Panc1 (cell line): ENCODE measurements at regions not wholly inside any gene's neighbourhood (a gene's known extent, or its start where the extent isn't known, plus 50 kb on each side); places are given as distances from the start of the nearest gene placed in this dataset.

Source experiments
- ATAC-seq: fragments of 200-7000 bp; cut with Tn5 transposase; 2 replicates; pipeline ENCODE4 v1.9.1; 2020; ENCODE audit warnings: mild to moderate bottlenecking, moderate library complexity
- BruUV-seq: library from RNA; stranded (reverse); fragments of 400-500 nt; replicated peaks from 2 replicates; lab custom pipeline; 2021; lab: Mats Ljungman, UMichigan
- CTCF ChIA-PET: fragments of 300-600 bp; sonication (Branson Sonifier 250); formaldehyde crosslinking; loops from one replicate; lab custom pipeline; 2022; ENCODE audit warnings: antibody characterized with exemption; lab: Charles Lee
- POLR2A ChIA-PET: fragments of 300-600 bp; sonication (Branson Sonifier 250); formaldehyde crosslinking; loops from one replicate; lab custom pipeline; 2022; ENCODE audit warnings: antibody characterized with exemption; lab: Charles Lee
- DNase-seq: peaks from one replicate; pipeline ENCODE4 v3.0.0-alpha.2; 2010; ENCODE audit warnings: low read depth, low spot score
- H3K27ac ChIP-seq: 2 replicates; pipeline ENCODE4 v1.5.1; 2011; ENCODE audit warnings: mild to moderate bottlenecking, low read length, inconsistent platforms
- H3K27me3 ChIP-seq: fragments of 200-500 bp; sonication (Bioruptor generic); 2 replicates; pipeline ENCODE4 v1.6.0; 2014; ENCODE audit warnings: low read length, inconsistent platforms; ENCODE audit not compliant: control insufficient read depth, insufficient read depth
- H3K36me3 ChIP-seq: fragments of 200-500 bp; sonication (Bioruptor generic); 2 replicates; pipeline ENCODE4 v1.5.1; 2014; ENCODE audit warnings: inconsistent platforms, mild to moderate bottlenecking, low read length, moderate library complexity; ENCODE audit not compliant: control insufficient read depth, insufficient read depth
- H3K4me1 ChIP-seq: 2 replicates; pipeline ENCODE4 v1.5.1; 2011; ENCODE audit warnings: inconsistent platforms, mild to moderate bottlenecking, low read length, moderate library complexity; ENCODE audit not compliant: control insufficient read depth, insufficient read depth
- H3K4me3 ChIP-seq, 2 experiments: 2 replicates each; pipeline ENCODE4 v1.5.1; 2011 to 2012; ENCODE audit warnings: low read depth in 2 of 2, low read length in 2 of 2, mild to moderate bottlenecking in 2 of 2, inconsistent platforms in 1 of 2, moderate library complexity in 1 of 2
- H3K9me3 ChIP-seq: fragments of 200-500 bp; sonication (Bioruptor generic); 2 replicates; pipeline ENCODE4 v1.5.1; 2014; ENCODE audit warnings: low read depth, mild to moderate bottlenecking, inconsistent platforms, low read length, moderate library complexity; ENCODE audit not compliant: control insufficient read depth, insufficient read depth
- CTCF ChIP-seq: fragments of 450-650 bp; IDR thresholded peaks from 2 replicates; pipeline ENCODE4 v1.5.1; 2017; ENCODE audit warnings: mild to moderate bottlenecking
- POLR2AphosphoS5 ChIP-seq: IDR thresholded peaks from 2 replicates; pipeline ENCODE4 v1.6.1; 2012; ENCODE audit warnings: mild to moderate bottlenecking, low read depth, low read length, moderate library complexity
- SIN3A ChIP-seq: IDR thresholded peaks from 2 replicates; pipeline ENCODE4 v1.6.1; 2012; ENCODE audit warnings: low read depth, mild to moderate bottlenecking, low read length, moderate library complexity, borderline replicate concordance; ENCODE audit not compliant: insufficient read depth
- TCF7L2 ChIP-seq: IDR thresholded peaks from 2 replicates; pipeline ENCODE4 v1.6.1; 2011; ENCODE audit warnings: mild to moderate bottlenecking, low read depth, low read length, inconsistent platforms
- in situ Hi-C: cut with HindIII; loops from 2 replicates; pipeline ENCODE4 v1.10.0; 2016; ENCODE audit warnings: low sequenced_read_pairs, low pct_unique_long_range_greater_than_20kb
- intact Hi-C: fragments of 100-400 bp; cut with micrococcal nuclease; formaldehyde crosslinking; loops from one replicate; pipeline ENCODE4 v1.10.0; 2022; ENCODE audit not compliant: unreplicated experiment
- TF ChIP-seq, protein P1 (sequence below), 2 experiments: IDR thresholded peaks; 2 replicates each; pipeline ENCODE4 v1.6.1; 2011 to 2012; ENCODE audit warnings: low read depth in 2 of 2, control low read depth in 1 of 2, low read length in 1 of 2, mild to moderate bottlenecking in 1 of 2, moderate library complexity in 1 of 2; ENCODE audit not compliant: insufficient read depth in 1 of 2

DNA sequence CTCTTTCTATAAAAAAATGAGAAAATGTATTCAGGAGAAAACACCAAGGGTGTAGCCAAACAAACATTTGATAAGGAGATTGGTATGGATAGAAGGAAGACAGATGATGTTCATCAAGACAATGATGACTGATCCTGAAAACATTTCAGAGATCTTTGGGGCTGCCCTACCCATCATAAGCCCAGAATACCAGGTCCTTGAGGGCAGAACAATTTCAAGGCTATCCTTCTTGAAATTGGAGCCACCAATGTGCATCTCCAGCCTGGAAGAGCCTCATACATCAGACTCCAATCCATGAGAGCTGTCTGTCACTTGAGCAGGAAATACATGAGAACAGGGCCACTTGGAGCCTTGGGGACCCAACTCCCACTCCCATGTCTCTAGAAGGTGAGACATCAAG lies 89.5 kb upstream of the ANKRD28 start:
- POLR2A ChIA-PET, result no interaction called here
- Histone ChIP-seq H3K4me3 (no peak overlapping the region), H3K9me3 (no peaks in the 10 kb centered on the region), H3K4me1 (no peaks in the 10 kb centered on the region), H3K36me3 (no peaks in the 10 kb centered on the region), H3K27ac (no peak overlapping the region), H3K27me3 (no peaks in the 10 kb centered on the region)
- intact Hi-C loops, result no loop called here
- no TSS peak for BruUV-seq
- no peak for DNase-seq
- TF ChIP-seq, protein P1, sequence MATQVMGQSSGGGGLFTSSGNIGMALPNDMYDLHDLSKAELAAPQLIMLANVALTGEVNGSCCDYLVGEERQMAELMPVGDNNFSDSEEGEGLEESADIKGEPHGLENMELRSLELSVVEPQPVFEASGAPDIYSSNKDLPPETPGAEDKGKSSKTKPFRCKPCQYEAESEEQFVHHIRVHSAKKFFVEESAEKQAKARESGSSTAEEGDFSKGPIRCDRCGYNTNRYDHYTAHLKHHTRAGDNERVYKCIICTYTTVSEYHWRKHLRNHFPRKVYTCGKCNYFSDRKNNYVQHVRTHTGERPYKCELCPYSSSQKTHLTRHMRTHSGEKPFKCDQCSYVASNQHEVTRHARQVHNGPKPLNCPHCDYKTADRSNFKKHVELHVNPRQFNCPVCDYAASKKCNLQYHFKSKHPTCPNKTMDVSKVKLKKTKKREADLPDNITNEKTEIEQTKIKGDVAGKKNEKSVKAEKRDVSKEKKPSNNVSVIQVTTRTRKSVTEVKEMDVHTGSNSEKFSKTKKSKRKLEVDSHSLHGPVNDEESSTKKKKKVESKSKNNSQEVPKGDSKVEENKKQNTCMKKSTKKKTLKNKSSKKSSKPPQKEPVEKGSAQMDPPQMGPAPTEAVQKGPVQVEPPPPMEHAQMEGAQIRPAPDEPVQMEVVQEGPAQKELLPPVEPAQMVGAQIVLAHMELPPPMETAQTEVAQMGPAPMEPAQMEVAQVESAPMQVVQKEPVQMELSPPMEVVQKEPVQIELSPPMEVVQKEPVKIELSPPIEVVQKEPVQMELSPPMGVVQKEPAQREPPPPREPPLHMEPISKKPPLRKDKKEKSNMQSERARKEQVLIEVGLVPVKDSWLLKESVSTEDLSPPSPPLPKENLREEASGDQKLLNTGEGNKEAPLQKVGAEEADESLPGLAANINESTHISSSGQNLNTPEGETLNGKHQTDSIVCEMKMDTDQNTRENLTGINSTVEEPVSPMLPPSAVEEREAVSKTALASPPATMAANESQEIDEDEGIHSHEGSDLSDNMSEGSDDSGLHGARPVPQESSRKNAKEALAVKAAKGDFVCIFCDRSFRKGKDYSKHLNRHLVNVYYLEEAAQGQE (IDR thresholded peaks at IDR 0.05; ENCODE audit: insufficient read depth in 1 of 2, low read depth in 2 of 2, low read length in 1 of 2), result no peak
- TF ChIP-seq SIN3A, result no peak
- no peak for TF ChIP-seq POLR2AphosphoS5
- TF ChIP-seq CTCF, result no peak
- TF ChIP-seq TCF7L2, result no peak
- CTCF ChIA-PET, result no interaction called here
- ATAC-seq, result no peak
- in situ Hi-C loops, result no loop called here

DNA sequence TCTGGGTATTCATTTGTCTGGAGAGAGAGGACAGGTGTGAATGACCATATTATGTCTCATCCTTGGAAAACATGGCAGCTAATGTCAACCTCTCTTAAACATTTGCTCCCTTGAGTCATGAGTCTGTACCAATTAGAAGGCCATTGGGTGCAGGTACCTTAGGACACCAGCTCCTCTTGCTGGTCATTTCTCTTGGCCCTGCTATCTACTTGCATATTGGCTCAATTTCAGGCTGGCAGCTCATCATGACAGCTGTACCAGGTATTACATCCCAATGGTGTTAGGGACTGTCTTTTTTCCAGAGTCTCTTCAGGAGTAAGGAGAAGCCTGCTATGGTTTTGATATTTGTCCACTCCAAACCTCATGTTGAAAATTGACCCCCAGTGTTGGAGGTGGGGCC lies 92.2 kb upstream of the ANKRD28 start:
- CTCF ChIA-PET, result no interaction called here
- BruUV-seq, result no TSS peak
- intact Hi-C loops, result no loop called here

More for the DNA sequence above, 92.2 kb upstream of the ANKRD28 start:
- no peak for TF ChIP-seq TCF7L2
- TF ChIP-seq, protein P1 (IDR thresholded peaks at IDR 0.05; ENCODE audit: insufficient read depth in 1 of 2, low read depth in 2 of 2, low read length in 1 of 2), result no peak
- no peak for TF ChIP-seq CTCF
- TF ChIP-seq SIN3A, result no peak
- no peaks in the 10 kb centered on the region for H3K9me3 ChIP-seq
- ATAC-seq (no peak), DNase-seq (no peak)
- H3K4me1 ChIP-seq, result no peaks in the 10 kb centered on the region
- no peak overlapping the region for H3K27ac ChIP-seq
- H3K4me3 ChIP-seq, result no peak overlapping the region
- POLR2A ChIA-PET, result interaction anchor here (0.5 kb wide), 1 partner anchor 665 kb away, joined by 9 read pairs; no protein-coding TSS in a partner anchor
- no peaks in the 10 kb centered on the region for H3K36me3 ChIP-seq
- in situ Hi-C loops, result no loop called here
- H3K27me3 ChIP-seq, result no peaks in the 10 kb centered on the region
